Mesendoderm (in vitro differentiated cells): ENCODE measurements at regions not wholly inside any gene's neighbourhood (a gene's known extent, or its start where the extent isn't known, plus 50 kb on each side); places are given as distances from the start of the nearest gene placed in this dataset.
A peak's percentile ranks its signal among the peaks of the same experiment; 100 is the strongest.

Source experiments
- DNase-seq: peaks from one replicate; pipeline ENCODE4 v3.0.0; 2013
- H2AK5ac ChIP-seq: 2 replicates; pipeline ENCODE4 v1.6.1; 2013; ENCODE audit warnings: low read length, inconsistent platforms
- H2BK120ac ChIP-seq: 2 replicates; pipeline ENCODE4 v1.6.1; 2013; ENCODE audit warnings: low read depth, mild to moderate bottlenecking, low read length, moderate library complexity, mixed read lengths
- H2BK15ac ChIP-seq: replicated peaks from 2 replicates; pipeline ENCODE4 v1.6.1; 2013; ENCODE audit warnings: low read depth, mild to moderate bottlenecking, moderate library complexity
- H2BK5ac ChIP-seq: 2 replicates; pipeline ENCODE4 v1.6.1; 2013; ENCODE audit warnings: low read length, inconsistent platforms
- H3K18ac ChIP-seq: 2 replicates; pipeline ENCODE4 v1.6.1; 2013; ENCODE audit warnings: mild to moderate bottlenecking, low read length, mixed read lengths
- H3K23ac ChIP-seq: one replicate; pipeline ENCODE4 v1.6.1; 2013; ENCODE audit warnings: low read length
- H3K27ac ChIP-seq: 2 replicates; pipeline ENCODE4 v1.5.1; 2013; ENCODE audit warnings: low read depth, mild to moderate bottlenecking, inconsistent platforms, low read length, moderate library complexity
- H3K27me3 ChIP-seq: 2 replicates; pipeline ENCODE4 v1.6.1; 2013; ENCODE audit warnings: low read length, control low read depth, mild to moderate bottlenecking, inconsistent platforms; ENCODE audit not compliant: insufficient read depth, poor library complexity
- H3K36me3 ChIP-seq: 2 replicates; pipeline ENCODE4 v1.6.1; 2013; ENCODE audit warnings: low read length, inconsistent platforms; ENCODE audit not compliant: control insufficient read depth, insufficient read depth
- H3K4ac ChIP-seq: one replicate; pipeline ENCODE4 v1.6.1; 2013; ENCODE audit warnings: low read depth, mild to moderate bottlenecking, low read length, moderate library complexity
- H3K4me1 ChIP-seq: 2 replicates; pipeline ENCODE4 v1.6.1; 2013; ENCODE audit warnings: low read depth, low read length, inconsistent platforms; ENCODE audit not compliant: control insufficient read depth
- H3K4me2 ChIP-seq: 2 replicates; pipeline ENCODE4 v1.6.1; 2013; ENCODE audit warnings: low read length
- H3K4me3 ChIP-seq: 2 replicates; pipeline ENCODE4 v1.5.1; 2013; ENCODE audit warnings: mild to moderate bottlenecking, low read length
- H3K56ac ChIP-seq: one replicate; pipeline ENCODE4 v1.6.1; 2013; ENCODE audit warnings: low read length
- H3K79me1 ChIP-seq: 2 replicates; pipeline ENCODE4 v1.6.1; 2013; ENCODE audit warnings: low read length, inconsistent platforms
- H3K79me2 ChIP-seq: 2 replicates; pipeline ENCODE4 v1.6.1; 2013; ENCODE audit warnings: mild to moderate bottlenecking, low read length; ENCODE audit not compliant: control insufficient read depth, insufficient read depth
- H3K9ac ChIP-seq: 2 replicates; pipeline ENCODE4 v1.6.1; 2013; ENCODE audit warnings: low read length, inconsistent platforms
- H4K5ac ChIP-seq: one replicate; pipeline ENCODE4 v1.6.1; 2013; ENCODE audit warnings: low read length
- H4K8ac ChIP-seq: one replicate; pipeline ENCODE4 v1.6.1; 2013; ENCODE audit warnings: low read depth, mild to moderate bottlenecking, control low read depth, low read length, moderate library complexity
- WGBS: extraction: QIAGEN DNeasy Blood & Tissue Kit; methylation state at CpG from one replicate; pipeline ENCODE4 v1.1.7; 2013; ENCODE audit warnings: low lambda C conversion rate, missing lambda C conversion rate; ENCODE audit not compliant: insufficient coverage; ENCODE audit errors: extremely low coverage; 5-methylcytosine and 5-hydroxymethylcytosine counted together

DNA sequence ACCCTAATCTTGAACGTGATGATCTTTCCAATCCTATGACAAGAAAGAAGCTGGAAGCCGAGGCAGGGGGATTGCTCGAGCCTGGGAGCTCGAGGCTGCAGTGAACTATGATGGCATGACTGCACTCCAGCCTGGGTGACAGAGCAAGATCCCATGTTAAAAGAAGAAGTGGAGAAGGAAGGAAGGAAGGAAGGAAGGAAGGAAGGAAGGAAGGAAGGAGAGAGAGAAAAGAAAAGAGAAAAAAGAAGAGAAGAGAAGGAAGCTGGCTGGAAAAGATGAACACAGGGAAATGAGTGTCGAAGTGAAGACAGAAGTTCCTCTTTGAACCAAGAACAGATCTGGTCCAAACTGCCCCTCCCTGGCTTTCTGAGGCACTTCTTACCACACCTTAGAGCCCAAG is 100.5 kb upstream of the PRNP start:
- Histone ChIP-seq H4K8ac (no peak overlapping the region), H3K79me2 (no peaks in the 10 kb centered on the region), H3K4me2 (no peak overlapping the region), H2BK5ac (no peak overlapping the region), H3K27me3 (no peaks in the 10 kb centered on the region), H3K23ac (no peak overlapping the region), H3K18ac (no peak overlapping the region), H2BK120ac (no peak overlapping the region), H3K79me1 (no peaks in the 10 kb centered on the region), H3K4ac (no peak overlapping the region), H3K56ac (no peak overlapping the region), H3K4me1 (no peaks in the 10 kb centered on the region), H3K9ac (no peak overlapping the region), H3K27ac (no peak overlapping the region), H2AK5ac (no peak overlapping the region), H3K36me3 (no peaks in the 10 kb centered on the region), H4K5ac (no peak overlapping the region), H3K4me3 (no peak overlapping the region), H2BK15ac (no peak overlapping the region)
- no CpG with 5 or more reads among the region's 5 CpGs for whole genome bisulfite sequencing
- no peak for DNase-seq

DNA sequence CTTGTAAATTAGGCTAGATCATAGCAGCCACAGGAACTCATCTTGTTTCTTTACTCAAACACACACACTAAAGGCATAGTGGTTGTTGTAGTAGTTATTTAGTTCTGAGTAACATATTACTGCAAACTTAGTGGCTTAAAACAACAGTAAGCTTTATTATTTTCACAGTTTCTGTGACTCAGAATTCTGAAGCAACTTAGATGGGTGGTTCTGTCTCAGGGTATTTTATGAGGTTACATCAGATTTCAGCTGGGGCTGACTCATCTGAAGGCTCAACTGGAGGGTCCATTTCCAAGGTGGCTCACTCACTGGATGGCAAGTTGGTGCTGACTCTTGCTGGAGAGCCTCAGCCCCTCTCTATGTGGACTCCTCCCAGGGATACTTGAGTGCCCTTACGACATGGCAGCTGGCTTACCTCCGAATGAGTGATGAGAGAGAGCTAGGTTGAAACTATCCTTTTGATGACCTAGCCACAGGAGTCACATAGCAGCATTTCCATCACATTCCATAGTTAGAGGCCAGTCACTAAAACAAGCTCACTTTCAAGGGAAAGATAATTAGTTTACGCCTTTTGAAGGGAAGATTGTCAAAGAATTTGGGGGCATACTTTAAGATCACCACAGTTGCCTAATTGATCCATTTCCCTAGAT is 101.0 kb upstream of the PRNP start:
- H3K4me2 ChIP-seq, result no peak overlapping the region
- H3K4me1 ChIP-seq, result no peaks in the 10 kb centered on the region
- no peak overlapping the region for H3K56ac ChIP-seq
- no peak overlapping the region for H2AK5ac ChIP-seq
- H3K23ac ChIP-seq, result no peak overlapping the region
- H3K79me2 ChIP-seq, result no peaks in the 10 kb centered on the region
- H3K36me3 ChIP-seq, result no peaks in the 10 kb centered on the region
- H4K5ac ChIP-seq, result no peak overlapping the region
- no peak overlapping the region for H2BK15ac ChIP-seq
- H3K79me1 ChIP-seq, result no peaks in the 10 kb centered on the region
- H3K4ac ChIP-seq, result no peak overlapping the region
- H2BK120ac ChIP-seq, result no peak overlapping the region
- no peak overlapping the region for H4K8ac ChIP-seq
- H3K27ac ChIP-seq, result no peak overlapping the region
- WGBS, result no CpG with 5 or more reads among the region's 3 CpGs
- H3K4me3 ChIP-seq, result no peak overlapping the region
- H3K9ac ChIP-seq, result no peak overlapping the region
- no peaks in the 10 kb centered on the region for H3K27me3 ChIP-seq
- no peak overlapping the region for H3K18ac ChIP-seq
- peak; percentile 39 for DNase-seq
- H2BK5ac ChIP-seq, result no peak overlapping the region

DNA sequence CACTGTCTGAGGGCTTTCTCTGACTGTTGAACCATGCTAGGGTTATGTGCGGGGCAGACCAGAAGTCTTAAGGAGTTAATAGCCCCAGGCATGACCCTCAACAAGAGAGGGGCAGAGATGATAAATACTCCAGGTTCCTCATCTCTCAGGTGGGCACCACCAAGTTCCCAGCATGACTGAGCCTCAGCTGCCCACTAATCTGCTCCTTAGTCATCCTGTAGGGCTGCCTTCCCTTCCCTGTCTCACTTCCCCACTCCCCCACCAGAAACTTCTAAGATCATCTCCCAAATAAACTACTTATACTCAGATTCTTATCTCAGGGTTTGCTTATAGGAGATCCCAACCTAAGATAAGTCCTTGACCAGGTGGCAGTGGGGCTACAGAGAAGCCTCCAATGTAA is 101.7 kb upstream of the PRNP start:
- H3K79me1 ChIP-seq, result no peaks in the 10 kb centered on the region
- no peak overlapping the region for H3K9ac ChIP-seq
- H4K5ac ChIP-seq, result no peak overlapping the region
- H2BK120ac ChIP-seq, result no peak overlapping the region
- no peak overlapping the region for H3K4me2 ChIP-seq
- H3K79me2 ChIP-seq, result no peaks in the 10 kb centered on the region
- H2AK5ac ChIP-seq, result no peak overlapping the region
- WGBS, result no CpG with 5 or more reads among the region's 1 CpG
- H3K36me3 ChIP-seq, result no peaks in the 10 kb centered on the region
- no peaks in the 10 kb centered on the region for H3K27me3 ChIP-seq
- H2BK5ac ChIP-seq, result no peak overlapping the region
- no peak overlapping the region for H3K27ac ChIP-seq
- H3K56ac ChIP-seq, result no peak overlapping the region
- no peak overlapping the region for H3K23ac ChIP-seq
- H3K4ac ChIP-seq, result no peak overlapping the region
- H3K4me1 ChIP-seq, result no peaks in the 10 kb centered on the region
- H3K4me3 ChIP-seq, result no peak overlapping the region
- H3K18ac ChIP-seq, result no peak overlapping the region
- H2BK15ac ChIP-seq, result no peak overlapping the region
- H4K8ac ChIP-seq, result no peak overlapping the region
- DNase-seq, result no peak

DNA sequence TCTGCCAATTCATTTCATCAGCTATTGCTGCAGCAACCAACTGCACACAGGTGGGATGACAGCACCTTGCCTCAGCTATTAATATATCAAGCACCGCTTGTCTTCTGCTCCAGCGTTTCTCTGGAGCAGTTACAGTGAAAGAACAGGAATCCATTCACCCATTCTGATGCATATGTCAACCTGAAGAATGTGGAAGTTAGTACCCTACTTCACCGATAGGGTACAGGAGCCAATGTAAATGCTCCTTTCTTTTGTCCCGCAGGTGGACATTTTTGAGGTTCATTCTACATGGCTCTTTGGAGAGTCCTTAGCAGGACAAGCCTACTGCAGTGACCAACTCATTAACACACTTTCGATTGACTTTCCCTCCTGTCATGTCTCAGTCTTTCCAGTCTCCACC is 104.4 kb upstream of the PRNP start:
- Histone ChIP-seq H3K4me2 (no peak overlapping the region), H3K27ac (no peak overlapping the region), H3K27me3 (no peaks in the 10 kb centered on the region), H3K9ac (no peak overlapping the region), H4K5ac (no peak overlapping the region), H3K18ac (no peak overlapping the region), H2BK5ac (no peak overlapping the region), H3K36me3 (no peaks in the 10 kb centered on the region), H3K23ac (no peak overlapping the region), H3K79me2 (no peaks in the 10 kb centered on the region), H2BK120ac (no peak overlapping the region), H3K56ac (no peak overlapping the region), H3K4me1 (no peaks in the 10 kb centered on the region), H3K4ac (no peak overlapping the region), H3K79me1 (no peaks in the 10 kb centered on the region), H2AK5ac (no peak overlapping the region), H2BK15ac (no peak overlapping the region), H4K8ac (no peak overlapping the region), H3K4me3 (no peak overlapping the region)
- WGBS, result no CpG with 5 or more reads among the region's 5 CpGs
- peak; percentile 25 for DNase-seq

DNA sequence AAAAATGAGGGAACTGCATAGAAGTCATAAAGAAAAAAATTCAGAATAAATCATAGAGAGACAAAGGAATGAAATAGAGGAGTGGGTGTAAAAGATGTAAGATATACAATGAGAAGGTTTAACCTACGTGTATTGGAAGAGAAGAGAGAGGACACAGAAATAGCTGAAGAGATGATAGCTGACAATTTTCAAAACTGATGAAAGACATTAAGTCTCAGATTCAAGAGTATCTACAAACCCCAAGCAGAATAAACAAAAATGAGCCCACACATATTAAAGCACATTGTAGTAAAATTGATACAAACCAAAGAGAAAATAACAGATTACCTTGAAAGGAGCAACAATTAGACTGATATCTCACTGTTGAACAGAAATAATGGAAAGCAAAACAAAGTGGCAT is 107.9 kb upstream of the PRNP start:
- no peak overlapping the region for H3K18ac ChIP-seq
- no peak overlapping the region for H3K4me2 ChIP-seq
- H3K27ac ChIP-seq, result no peak overlapping the region
- no peak overlapping the region for H3K4ac ChIP-seq
- no peaks in the 10 kb centered on the region for H3K27me3 ChIP-seq
- no peak overlapping the region for H2AK5ac ChIP-seq
- H2BK5ac ChIP-seq, result no peak overlapping the region
- H3K79me2 ChIP-seq, result no peaks in the 10 kb centered on the region
- no peak overlapping the region for H3K9ac ChIP-seq
- H3K4me1 ChIP-seq, result no peaks in the 10 kb centered on the region
- no peak overlapping the region for H2BK120ac ChIP-seq
- no peak overlapping the region for H3K23ac ChIP-seq
- H4K5ac ChIP-seq, result no peak overlapping the region
- no peak overlapping the region for H3K4me3 ChIP-seq
- no peak overlapping the region for H4K8ac ChIP-seq
- H3K36me3 ChIP-seq, result no peaks in the 10 kb centered on the region
- no peaks in the 10 kb centered on the region for H3K79me1 ChIP-seq
- H2BK15ac ChIP-seq, result no peak overlapping the region
- DNase-seq, result no peak
- no peak overlapping the region for H3K56ac ChIP-seq
- WGBS, result 100% methylated on average over 1 of the region's 1 CpG

DNA sequence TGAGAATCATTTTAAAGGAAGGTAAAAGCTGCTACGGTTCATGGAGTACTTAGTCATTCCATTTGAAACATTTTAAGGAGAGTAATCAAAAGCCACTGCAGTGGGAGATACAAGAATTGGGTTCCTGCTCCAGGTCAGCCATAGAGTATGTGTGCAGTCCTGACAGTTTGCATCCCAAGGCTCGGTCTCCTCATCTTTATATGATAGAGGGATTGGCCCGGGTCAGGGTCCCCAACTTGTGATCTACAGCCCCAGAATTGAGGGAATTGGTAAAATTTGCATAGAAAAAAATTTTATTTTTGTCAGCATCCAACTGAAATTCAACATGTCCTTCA is 111.9 kb upstream of the PRNP start:
- no peak overlapping the region for H3K56ac ChIP-seq
- H3K36me3 ChIP-seq, result no peaks in the 10 kb centered on the region
- no peak overlapping the region for H2AK5ac ChIP-seq
- H3K79me1 ChIP-seq, result no peaks in the 10 kb centered on the region
- no peaks in the 10 kb centered on the region for H3K27me3 ChIP-seq
- no peak overlapping the region for H3K9ac ChIP-seq
- H3K18ac ChIP-seq, result no peak overlapping the region
- no peak overlapping the region for H4K8ac ChIP-seq
- no peak overlapping the region for H3K4ac ChIP-seq
- H2BK15ac ChIP-seq, result no peak overlapping the region
- H3K79me2 ChIP-seq, result no peaks in the 10 kb centered on the region
- no CpG with 5 or more reads among the region's 3 CpGs for WGBS
- H3K4me3 ChIP-seq, result no peak overlapping the region
- H4K5ac ChIP-seq, result no peak overlapping the region
- H3K27ac ChIP-seq, result no peak overlapping the region
- H2BK120ac ChIP-seq, result no peak overlapping the region
- H3K4me2 ChIP-seq, result no peak overlapping the region
- H2BK5ac ChIP-seq, result no peak overlapping the region
- no peak for DNase-seq
- no peak overlapping the region for H3K23ac ChIP-seq
- H3K4me1 ChIP-seq, result no peaks in the 10 kb centered on the region
